NCI-H1436 treated with DMSO at 0.1 percent for 48 hours (cell line): ENCODE measurements at regions not wholly inside any gene's neighbourhood (a gene's known extent, or its start where the extent isn't known, plus 50 kb on each side); places are given as distances from the start of the nearest gene placed in this dataset.

Source experiments
- DNase-seq: peaks from one replicate; lab custom pipeline; 2025; lab: John Stamatoyannopoulos, UW

- DNase-seq = no peak
Measured at GRCh38 chr22:48708558-48709245, 1119.0 kb downstream of the BRD1 start.

- DNase-seq = no peak
Measured at GRCh38 chr22:48707763-48708557, 1119.7 kb downstream of the BRD1 start.

GRCh38 chr22:48706934-48707762, 1120.5 kb downstream of the BRD1 start:
- no peak for DNase-seq

- no peak for DNase-seq
Measured at GRCh38 chr22:48705917-48706605, 1121.6 kb downstream of the BRD1 start.

- no peak for DNase-seq
Measured at GRCh38 chr22:48705159-48705916, 1122.3 kb downstream of the BRD1 start.

GRCh38 chr22:48704335-48704734, 1123.3 kb downstream of the BRD1 start:
- no peak for DNase-seq

GRCh38 chr22:48703265-48703941, 1124.3 kb downstream of the BRD1 start:
- DNase-seq = no peak

GRCh38 chr22:48702573-48703264, 1125.0 kb downstream of the BRD1 start:
- no peak for DNase-seq

GRCh38 chr22:48701296-48702030, 1126.2 kb downstream of the BRD1 start:
- DNase-seq = no peak

- DNase-seq = no peak
Measured at GRCh38 chr22:48700566-48701295, 1126.9 kb downstream of the BRD1 start.

GRCh38 chr22:48700180-48700565, 1127.5 kb downstream of the BRD1 start:
- no peak for DNase-seq

GRCh38 chr22:48699511-48699910, 1128.2 kb downstream of the BRD1 start:
- no peak for DNase-seq

- DNase-seq = no peak
Measured at GRCh38 chr22:48698618-48699017, 1129.1 kb downstream of the BRD1 start.

- DNase-seq = no peak
Measured at GRCh38 chr22:48697694-48698276, 1129.9 kb downstream of the BRD1 start.

GRCh38 chr22:48697223-48697622, 1130.5 kb downstream of the BRD1 start:
- DNase-seq = no peak

- DNase-seq = no peak
Measured at GRCh38 chr22:48696371-48696770, 1131.3 kb downstream of the BRD1 start.

GRCh38 chr22:48695731-48696305, 1131.9 kb downstream of the BRD1 start:
- DNase-seq = no peak

- DNase-seq = no peak
Measured at GRCh38 chr22:48695251-48695650, 1132.4 kb downstream of the BRD1 start.
